ENCODE measurements at regions not wholly inside any gene's neighbourhood (a gene's known extent, or its start where the extent isn't known, plus 50 kb on each side); places are given as distances from the start of the nearest gene placed in this dataset.

DNA sequence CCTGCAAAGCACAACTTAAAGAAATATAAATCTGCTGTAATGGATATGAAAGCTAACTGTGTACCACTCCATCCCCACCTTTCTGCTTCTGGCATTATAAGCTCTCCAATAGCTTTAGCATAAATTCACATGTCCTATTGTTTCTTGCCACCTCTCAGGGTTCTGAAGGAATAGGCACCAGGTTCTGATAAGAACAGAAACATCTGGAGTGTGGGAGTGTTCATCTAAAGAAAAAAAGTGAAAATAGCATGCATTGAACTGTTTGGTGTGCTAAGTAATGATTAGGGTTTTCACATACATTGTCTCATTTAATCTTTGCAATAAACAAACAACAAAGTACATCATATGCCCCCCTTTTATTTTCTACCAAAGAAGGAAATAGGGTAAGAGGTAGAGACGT, 72.3 kb downstream of the FAM76B start:
- DNase-seq, result no peak

DNA sequence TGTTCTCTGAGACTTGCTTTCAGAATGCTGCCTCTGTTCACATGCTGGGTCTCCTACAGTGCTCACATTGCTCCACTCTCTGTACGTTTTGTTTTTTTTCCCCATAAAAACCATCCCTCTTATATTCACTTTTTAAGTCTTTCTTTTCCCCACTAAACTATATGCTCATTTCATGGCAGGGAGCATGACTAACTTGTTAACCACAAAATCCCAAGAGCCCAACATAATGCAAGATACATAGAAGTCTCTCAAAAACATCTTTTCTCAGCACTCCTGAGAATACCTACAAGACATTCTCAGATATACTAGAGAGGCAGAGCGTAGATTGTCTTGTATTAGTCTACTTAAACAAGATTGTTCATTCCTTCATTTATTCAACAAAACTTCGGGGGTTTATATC, 73.3 kb downstream of the FAM76B start:
- no peak for DNase-seq

DNA sequence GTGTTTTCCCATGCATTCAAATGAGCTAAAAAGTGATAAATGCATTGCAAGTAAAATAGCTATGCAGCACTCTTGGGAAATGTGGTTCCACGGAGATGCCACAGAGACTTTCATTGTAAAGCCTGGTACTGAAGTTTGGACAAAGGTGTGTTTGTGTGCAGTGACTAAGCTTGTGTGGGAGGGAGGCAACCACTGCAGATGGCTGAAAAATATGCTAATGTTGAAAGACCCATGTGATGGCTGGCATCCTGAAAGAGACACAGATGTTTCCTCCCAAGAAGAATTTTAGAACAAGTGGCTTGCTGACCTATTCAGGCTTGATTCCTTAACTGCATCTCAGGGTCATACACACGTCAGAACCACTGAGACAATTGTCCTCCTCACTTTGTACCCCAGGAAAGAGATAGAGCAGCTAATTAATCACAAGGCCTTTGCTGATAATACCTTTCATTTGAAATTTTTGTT, 73.8 kb downstream of the FAM76B start:
- DNase-seq, result no peak

DNA sequence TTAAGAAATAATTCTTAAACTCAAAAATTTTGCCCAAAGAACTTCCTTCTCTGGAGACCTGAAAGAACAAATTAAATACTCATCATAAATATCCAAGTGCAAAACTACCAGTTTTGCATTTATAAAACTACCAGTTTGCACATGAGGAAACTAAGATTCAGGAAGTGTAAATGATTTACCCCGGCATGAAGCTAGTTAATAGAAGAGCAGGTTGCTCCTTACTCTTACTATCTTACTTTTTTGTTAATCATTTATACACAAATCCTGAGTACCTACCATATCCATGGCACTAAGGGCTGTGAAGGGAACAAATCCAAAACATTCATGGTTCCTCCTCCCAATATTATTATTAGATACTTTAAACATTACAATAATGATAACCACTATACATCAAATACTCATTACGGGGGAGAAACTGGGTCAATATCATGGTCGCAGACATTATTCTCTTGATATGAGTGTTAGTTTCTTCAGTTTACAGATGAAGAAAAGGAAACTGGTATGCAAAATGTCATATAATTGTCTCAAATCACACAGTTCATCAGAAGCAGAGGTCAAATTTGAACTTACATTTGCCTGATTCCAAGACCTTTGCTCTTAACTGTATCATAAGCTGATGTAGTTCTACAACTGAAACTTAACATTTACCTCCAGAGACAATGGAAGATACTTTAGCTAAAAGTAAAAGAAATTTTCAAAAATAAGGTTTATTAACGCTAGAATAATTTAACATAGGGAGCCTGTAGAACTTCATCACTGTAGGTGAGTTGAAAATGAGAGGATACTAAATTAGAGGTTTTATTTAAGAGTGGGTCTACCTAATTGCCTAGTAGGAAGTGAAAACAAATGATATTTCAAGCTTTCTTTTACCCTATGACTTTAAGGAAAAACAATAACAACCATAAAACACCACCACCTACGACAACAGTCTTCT, 74.5 kb downstream of the FAM76B start:
- DNase-seq, result no peak

DNA sequence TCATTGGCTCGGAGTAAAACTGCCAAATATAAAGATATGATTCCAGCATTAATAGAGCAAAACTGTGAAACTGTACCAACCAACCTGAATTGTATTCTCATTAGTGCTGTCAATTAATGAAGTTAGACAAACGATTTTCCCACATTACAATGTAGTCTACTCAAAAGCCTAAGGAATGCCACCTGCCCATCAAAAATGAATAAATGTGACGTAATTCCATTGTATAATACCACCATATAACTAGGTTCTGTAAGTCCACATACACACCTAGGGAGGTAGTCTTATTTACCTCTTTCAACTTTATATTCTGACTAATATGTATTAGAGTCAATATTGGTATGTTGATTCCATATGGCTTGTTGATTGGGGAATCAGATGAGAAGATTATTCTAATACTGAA, 76.2 kb downstream of the FAM76B start:
- DNase-seq, result no peak

DNA sequence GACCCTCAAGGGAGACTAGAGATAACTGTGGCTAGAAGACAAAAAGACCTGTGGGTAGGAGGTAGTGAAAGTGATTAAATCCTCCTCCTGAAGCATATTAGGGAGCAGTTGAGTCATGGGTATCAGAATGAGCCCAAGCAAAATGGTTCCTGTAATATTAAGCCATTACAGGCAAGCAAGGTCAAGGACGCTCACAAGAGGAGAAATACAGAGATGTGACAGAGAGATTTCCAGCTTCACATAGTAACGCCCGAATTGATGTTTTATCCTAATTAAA, 77.7 kb downstream of the FAM76B start:
- DNase-seq, result no peak

DNA sequence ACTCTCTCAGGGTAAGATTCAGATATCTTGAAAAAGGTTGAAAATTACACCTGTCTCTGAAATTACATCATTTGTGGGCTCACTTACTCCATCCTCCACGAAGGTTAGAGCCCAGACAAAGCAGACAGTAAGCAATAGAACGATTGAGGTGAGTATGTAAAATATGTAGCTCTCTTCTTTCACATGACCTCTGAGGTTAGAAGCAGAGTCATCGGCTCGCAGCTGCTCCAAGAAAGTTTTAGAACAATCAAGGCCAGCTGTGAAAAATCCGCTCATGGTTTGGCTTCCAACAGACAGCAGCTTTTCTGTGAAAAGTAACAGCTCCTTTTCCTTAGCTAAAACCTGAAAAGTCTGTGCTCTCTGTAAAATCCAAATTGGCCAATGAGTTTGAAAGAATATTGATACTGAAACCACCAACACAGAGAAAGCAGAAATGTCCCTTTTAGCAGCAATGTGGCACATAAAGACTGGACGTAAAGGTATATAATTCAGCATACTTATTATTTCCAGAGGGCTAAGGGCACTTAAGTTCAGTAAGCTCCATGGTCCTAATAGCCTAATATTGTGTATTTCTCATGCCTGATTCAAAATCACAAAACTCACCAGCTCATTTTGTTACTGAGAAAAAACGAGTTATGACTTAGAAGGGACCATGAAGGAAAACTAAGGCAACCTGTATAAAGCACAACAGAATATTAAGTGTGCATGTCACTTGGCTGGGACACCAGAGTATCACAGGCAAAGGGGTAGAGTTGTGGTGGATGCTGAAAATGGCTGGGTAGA, 78.2 kb downstream of the FAM76B start:
- no peak for DNase-seq

DNA sequence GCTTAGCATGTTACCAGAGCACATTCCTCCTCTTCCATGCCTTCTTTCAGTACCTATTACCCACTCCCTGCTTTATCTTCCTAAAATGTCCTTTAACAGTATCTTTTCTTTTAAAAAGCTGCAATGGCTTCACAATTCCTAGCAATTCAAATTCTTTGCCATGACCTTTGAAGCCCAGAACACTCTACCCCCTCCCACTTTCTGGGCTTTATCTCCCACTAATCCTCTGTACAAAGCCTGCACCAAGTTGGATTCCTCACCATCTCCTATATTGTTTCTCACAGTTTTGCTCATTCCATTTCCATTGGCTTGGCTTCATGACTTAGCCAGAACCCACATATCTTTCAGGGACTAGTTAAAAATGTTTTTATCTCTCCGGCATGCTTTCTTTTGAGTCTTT, 80.9 kb downstream of the FAM76B start:
- DNase-seq, result no peak

DNA sequence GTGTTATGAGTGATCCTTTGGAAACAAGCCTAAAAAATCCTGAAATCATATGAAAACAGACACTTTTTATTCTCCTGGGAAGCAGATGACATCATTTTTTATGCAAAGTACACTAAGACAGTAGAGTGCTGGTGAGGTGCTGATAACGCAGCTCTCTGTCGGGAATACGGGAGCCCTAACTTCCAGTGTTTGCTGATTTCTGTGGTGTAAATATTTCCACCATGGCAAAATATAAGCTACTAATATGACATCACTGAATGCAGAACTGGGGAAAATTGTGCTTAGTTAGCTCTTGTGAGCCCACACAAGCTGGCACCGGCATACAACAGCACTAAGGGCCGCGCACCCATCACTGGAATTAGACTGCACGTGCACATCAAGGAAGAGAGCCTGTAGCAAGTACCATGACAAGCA, 82.6 kb downstream of the FAM76B start:
- DNase-seq, result no peak

DNA sequence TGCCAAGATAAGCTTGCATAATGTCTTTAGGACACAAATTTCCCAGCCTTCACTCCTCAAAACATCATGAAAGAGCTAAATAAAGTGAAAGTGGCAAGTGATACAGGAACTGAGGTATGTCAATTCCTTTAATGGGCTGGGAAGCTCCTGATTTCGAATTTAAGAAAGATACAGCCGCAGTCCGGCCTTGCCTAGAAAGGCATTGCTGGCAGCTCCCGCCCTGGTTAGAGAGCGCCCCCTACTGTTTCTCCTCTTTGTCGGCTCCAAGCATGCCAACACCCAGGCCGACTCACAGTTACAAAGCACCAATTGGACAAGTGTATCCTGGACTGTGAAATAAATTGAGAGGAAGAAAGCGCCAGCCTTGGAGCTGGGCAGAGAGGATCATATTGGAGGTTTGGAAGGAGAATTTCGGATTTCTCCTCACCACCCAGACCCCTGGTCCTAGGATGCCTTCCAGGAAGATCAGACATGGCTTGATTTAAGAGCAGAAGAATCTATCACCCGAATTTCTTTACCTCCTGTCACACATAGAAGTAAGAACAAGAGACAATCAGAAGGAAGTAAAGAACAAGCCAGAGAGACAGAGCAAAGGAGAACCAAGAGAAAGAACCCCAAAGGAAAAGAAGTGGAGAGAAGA, 84.0 kb downstream of the FAM76B start:
- peak; percentile 30 for DNase-seq

DNA sequence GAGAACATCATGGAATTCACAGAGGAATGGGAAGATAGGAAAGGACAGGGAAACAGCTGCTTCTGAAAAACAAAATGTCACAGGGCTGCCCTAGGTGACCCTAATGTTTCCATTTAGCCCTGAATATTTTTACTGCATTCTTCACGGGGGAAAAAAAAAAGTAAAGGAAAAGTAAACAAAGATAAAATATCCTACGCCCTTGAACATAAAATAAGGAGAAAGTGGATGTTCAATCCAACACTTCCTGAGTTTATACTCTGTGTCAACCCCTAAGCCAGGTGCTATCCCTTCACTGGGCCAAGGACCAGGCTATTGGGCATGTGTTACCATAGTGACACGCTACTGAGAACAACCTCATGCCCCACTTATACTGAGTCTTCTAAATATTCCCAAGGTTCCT, 84.7 kb downstream of the FAM76B start:
- DNase-seq, result no peak

DNA sequence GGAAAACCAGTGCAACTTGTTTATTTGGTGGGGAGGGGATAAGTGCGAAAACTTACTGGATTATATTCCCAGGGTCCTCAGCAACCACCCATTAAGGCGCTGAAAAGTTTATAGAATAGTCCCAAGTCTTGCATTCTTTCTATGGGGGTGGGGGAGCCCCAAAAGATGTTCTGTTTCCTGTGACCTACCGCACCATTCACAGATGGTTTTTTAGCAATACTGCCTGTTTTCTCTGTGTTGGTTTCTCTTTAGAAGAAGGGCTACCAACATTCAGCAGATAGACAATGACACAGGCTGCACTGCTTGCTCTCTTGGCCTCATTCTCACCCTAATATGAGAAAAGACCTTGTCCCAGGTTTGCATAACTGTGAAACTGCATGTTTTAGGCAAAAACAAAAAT, 86.5 kb downstream of the FAM76B start:
- no peak for DNase-seq

DNA sequence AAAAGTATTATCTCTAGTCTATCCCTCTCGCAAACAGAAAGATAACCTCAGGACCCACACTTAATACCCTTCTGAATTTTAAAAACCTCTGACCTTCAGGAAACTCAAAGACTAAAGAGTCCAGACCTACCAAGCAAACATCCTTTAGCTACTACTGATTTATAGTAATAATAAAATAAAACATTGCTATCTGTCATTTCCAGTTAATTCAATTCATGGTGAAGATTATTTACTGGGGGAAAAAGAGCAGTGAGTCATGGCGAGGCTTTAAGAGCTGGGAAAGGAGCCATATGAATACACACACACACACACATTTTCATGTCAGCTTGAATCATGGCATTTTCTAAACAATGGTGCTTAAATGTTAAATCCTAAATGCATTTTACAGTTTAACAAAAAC, 87.1 kb downstream of the FAM76B start:
- DNase-seq, result no peak

DNA sequence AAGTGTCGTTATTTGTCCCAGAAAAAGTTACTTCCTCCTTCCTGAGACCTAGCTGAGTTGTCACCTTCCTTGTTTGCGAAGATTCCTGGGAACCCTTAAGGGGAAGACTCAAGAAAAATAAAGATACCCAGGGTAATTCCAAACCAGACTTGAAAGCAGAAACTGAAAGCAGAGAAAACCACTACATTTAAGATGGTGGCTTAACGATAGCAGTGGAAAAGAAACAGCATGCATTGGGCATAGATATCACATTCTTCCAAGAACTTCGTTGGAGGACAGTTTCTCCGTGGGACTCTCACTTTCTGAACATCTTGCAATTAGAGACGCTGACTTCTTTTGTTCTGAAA, 89.1 kb downstream of the FAM76B start:
- no peak for DNase-seq

DNA sequence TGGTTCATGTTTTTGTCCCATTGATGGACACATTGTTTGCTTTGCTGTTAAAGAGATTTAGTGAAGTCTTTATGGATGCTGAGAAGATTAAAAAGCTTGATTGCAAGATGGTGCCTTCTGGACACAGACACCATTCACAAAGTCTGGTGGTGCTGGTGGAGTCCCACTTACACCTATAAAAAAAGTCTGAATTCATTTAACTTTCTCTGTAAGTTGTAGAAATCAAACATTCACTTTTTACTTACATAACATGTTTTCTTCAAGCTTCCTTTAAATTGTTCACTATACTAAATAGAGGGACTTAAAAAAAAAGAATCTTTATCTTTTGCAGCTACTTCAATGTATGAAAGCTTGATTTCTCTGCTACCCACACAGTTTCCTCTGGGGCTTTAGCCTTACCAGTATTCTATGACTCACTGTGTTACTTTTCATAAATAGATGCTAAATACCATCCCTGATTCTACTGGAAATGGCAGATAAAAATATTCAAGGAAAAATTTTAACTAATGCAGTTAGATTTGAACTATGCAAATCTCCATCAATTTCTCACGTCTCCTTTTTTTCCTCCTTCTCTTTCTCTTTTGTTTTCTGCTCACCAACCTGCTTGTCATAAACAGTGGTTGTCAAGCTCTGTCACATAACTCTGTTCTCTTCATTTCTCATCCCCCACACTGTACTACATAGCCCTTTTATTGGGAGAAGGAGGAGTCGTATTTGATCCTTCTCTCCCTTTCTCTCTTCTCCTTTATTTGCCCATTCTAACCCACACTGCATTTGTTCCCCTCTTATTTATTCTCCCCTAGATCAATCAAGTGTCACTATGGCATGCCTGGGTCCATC, 89.7 kb downstream of the FAM76B start:
- DNase-seq, result no peak

DNA sequence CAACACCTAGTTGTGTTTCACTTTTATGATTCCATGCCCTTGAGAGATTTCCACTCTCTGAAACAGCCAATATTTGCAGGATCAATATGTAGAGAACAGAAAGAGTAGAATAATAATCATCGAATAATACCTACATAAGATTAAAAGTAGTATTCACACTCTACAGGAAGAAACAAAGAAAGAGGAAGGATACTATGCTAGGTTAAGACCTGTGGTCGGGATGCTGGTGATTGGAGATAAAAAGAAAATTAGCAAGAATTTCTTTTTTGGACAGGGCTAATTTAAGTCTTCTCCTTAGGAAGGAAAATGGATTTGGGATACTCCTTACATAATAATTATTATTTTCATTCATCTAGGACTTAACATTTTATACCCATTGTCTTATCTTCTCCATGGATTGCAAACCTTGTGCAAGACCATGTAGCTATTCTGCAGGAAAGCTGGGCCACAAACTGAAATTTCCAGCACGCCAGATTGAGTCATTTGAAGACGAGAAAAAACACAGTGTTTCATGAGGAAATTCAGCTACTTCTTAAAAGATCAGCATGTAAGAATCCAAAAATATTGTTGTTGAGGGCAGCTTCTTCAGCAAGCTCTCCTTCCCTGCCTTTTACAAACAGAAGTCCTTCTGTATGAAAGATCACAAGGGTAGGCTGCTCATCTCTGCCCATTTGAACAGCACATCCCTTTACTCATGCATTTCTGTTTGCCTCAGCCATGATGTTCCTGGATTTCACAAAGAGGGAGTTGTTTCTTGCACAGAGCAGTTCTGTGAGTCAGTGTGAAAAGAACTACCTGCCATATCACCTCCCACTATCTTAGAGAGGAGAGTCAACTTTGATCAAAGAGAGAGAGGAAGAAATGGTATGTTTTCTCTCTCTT, 90.7 kb downstream of the FAM76B start:
- DNase-seq, result no peak

DNA sequence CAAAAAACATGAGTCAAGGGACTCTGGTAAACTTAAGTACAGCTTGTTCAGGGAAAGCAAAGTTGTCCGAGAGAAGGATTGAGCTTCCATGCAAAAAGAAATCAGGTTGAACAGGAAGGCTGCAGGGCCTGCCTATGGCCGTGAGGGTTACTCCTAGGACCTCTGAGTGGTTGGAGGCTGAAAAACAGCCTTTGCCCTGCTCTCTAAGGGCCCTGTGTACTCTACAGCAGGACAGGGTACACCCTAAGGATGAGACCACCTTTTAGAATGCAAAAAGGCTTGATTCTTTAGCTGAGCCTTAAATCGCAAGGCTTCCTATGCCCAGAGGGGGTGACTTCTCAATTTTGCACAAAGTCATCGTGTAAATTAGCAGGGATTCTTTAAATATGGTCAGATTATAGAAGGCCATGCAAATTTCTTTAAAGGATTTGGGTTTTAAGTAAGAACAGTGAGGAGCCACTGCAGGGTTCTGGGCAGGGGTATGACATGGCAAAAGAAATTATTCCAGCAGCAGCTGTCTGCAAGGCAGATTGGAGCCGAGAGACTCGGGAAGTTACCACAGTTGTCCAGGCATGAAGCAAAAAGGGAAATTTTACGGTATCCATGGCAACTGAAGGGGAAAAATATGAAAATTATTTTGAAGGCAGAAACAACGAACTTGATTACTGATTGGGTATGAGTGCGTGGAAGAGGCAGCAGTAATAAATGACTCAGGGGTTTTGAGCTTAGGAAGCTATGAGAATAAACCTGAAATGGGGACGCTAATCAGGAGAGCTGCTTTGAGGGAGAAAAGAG, 91.8 kb downstream of the FAM76B start:
- DNase-seq, result no peak

DNA sequence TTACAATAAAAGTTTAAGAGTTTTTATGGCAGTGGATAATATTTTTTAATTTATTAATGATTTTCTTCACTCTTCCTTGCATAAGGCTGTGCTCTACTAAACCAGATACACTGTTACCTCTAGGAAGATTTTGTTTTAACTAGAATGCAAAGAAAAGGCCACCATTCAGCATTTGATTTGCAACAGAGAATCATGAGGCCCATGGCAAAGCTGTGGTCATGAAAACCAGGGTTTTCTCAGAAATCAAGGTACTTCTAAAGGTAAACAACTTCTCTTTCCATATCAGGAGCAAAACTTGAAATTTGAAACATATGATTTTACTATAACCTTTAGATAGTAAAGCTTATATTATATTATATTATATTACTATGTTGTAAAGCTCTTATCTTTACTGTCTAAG, 94.4 kb downstream of the FAM76B start:
- no peak for DNase-seq

DNA sequence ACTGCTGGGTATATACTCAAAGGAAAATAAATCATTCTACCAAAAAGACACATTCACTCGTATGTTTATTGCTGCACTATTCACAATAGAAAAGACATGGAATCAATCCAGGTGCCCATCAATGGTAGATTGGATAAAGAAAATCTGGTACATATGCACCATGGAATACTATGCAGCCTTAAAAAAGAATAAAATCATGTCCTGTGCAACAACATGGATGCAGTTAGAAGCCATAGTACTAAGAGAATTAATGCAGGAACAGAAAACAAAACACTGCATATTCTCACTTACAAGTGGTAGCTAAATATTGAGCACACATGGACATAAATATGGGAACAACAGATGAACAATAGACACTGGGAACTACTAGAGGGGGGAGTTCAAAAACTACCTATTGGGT, 96.3 kb downstream of the FAM76B start:
- no peak for DNase-seq

DNA sequence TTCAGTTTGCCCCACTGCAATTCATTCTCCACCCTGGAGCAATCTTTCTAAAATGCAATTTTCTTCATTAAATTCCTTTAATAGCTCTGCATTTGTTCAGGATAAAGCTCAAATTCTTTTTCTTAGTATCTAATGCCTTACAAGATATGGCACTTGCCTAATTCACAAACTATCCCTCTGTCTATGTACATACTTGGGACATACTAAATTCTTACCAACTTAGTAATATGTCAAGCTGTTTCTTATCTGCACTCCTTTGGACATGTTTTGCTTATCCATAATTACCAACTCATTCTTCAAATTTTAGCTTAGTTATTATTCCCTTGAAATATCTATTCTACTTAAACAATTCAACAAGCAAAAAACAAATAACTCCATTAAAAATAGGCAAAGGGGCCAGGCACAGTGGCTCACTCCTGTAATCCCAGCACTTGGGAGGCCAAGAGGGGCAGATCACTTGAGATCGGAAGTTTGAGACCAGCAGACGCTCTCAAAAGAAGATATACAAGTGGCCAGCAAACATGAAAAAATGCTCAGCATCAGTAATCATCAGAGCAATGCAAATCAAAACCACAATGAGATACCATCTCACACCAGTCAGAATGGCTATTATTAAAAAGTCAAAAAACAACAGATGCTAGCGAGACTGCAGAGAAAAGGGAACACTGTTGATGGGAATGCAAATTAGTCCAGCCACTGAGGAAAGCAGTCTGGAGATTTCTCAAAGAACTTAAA, 96.9 kb downstream of the FAM76B start:
- no peak for DNase-seq

Data from NCI-H2227 treated with DMSO at 0.1 percent for 48 hours (cell line).